ENCODE measurements at regions not wholly inside any gene's neighbourhood (a gene's known extent, or its start where the extent isn't known, plus 50 kb on each side); places are given as distances from the start of the nearest gene placed in this dataset.
"Not testable (repeated sequence)": the region's sequence is repeated elsewhere in the genome, so short reads cannot be mapped to it uniquely, and the experiment has no call there.

DNA sequence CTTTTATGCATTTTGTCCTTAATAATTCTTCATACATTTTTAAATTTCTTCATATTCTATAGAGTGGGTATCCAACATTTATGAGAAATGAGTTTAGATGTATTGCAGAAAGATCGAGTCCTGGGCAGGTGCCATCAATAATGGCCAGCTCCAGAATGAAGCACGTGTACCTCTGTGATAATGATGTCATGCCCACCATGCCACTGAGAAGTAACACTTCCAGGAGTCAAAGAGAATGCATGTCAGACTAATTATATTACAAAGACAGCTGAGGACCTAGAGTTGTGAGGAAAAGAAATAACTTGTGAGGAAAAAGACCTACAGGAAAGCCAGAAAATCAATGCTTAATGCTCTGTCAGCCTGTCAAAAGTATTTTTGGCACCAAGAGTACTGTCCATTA, 157.4 kb upstream of the P2RY1 start:
- no peak overlapping the region for H3K27ac ChIP-seq (ENCODE audit: low read depth, low read length)
- H3K4me2 ChIP-seq (ENCODE audit: low read length), result no peak overlapping the region
- no peak overlapping the region for H3K4me3 ChIP-seq (ENCODE audit: low read length)
- no peaks in the 10 kb centered on the region for H3K27me3 ChIP-seq (ENCODE audit: insufficient read depth, low read length, poor library complexity)
- H4K5ac ChIP-seq (ENCODE audit: low read length), result no peak overlapping the region
- no peak overlapping the region for H3K18ac ChIP-seq (ENCODE audit: low read length)
- no peak overlapping the region for H2AK5ac ChIP-seq (ENCODE audit: low read length)
- no peak for DNase-seq
- no peak overlapping the region for H2BK120ac ChIP-seq (ENCODE audit: low read depth, low read length)
- no peak overlapping the region for H4K8ac ChIP-seq (ENCODE audit: low read depth, low read length)
- no peak overlapping the region for H3K23ac ChIP-seq (ENCODE audit: low read length)
- no peaks in the 10 kb centered on the region for H3K4me1 ChIP-seq (ENCODE audit: control insufficient read depth, low read depth, low read length)
- H3K79me2 ChIP-seq (ENCODE audit: control insufficient read depth, insufficient read depth, low read length), result no peaks in the 10 kb centered on the region
- no peak overlapping the region for H2BK15ac ChIP-seq (replicated peaks; ENCODE audit: low read depth)
- no peak overlapping the region for H3K9ac ChIP-seq (ENCODE audit: low read length)
- H3K36me3 ChIP-seq (ENCODE audit: control insufficient read depth, insufficient read depth, low read length), result no peaks in the 10 kb centered on the region
- WGBS (ENCODE audit: extremely low coverage, insufficient coverage, low lambda C conversion rate), result no CpG with 5 or more reads among the region's 2 CpGs
- H3K79me1 ChIP-seq (ENCODE audit: low read length), result no peaks in the 10 kb centered on the region
- H3K4ac ChIP-seq (ENCODE audit: low read depth, low read length), result no peak overlapping the region
- H2BK5ac ChIP-seq (ENCODE audit: low read length), result no peak overlapping the region
- no peak overlapping the region for H3K56ac ChIP-seq (ENCODE audit: low read length)

DNA sequence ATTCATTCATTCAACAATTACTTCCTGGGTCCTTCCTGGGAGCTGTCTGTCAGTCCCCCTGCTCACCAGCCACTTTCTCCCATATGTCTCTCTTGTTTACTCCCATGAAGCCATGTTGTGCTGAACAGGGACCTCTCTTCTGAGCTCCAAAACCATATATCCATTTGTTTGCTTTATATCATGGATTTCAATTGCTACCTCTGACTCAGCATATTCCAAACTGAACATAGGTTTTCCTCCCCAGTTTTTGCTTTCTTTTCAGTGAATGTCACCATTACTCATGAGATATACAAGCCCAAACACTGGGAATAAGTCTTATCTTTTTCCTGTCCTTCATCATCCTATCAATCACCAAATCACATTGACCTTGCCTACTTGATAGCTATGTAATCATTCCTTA, 152.5 kb upstream of the P2RY1 start:
- Histone ChIP-seq H3K4me2 (ENCODE audit: low read length) (no peak overlapping the region), H3K79me1 (ENCODE audit: low read length) (no peaks in the 10 kb centered on the region)
- DNase-seq, result no peak

DNA sequence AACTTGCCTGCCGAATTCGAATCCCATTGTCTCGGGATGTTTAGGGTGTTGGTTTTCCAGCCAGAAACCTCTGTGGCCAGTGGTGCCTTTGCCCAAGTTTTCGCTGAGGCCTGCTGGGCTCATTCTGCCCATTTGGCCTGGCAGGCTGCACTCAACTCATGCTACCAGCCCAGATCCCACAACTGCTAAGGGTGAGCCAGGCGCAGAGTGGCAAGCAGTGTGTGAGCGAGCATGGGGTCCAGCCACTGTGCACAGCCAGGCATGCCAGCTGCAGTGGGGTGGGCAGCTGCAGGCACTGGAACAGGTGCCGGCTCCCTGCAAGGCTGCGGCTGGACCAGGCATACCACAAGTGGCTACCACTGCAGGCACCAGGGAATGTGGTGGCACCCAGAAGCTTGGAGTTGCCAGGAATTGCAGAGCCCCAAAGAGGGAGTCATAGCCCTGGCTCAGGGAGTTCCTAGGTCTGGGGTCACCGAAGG, 151.4 kb upstream of the P2RY1 start:
- H3K79me2 ChIP-seq (ENCODE audit: control insufficient read depth, insufficient read depth, low read length), result no peaks in the 10 kb centered on the region
- no CpG with 5 or more reads among the region's 9 CpGs for WGBS (ENCODE audit: extremely low coverage, insufficient coverage, low lambda C conversion rate)
- no peak overlapping the region for H3K4me3 ChIP-seq (ENCODE audit: low read length)

More for the DNA sequence above, 152.5 kb upstream of the P2RY1 start:
- Histone ChIP-seq H3K9ac (ENCODE audit: low read length) (no peak overlapping the region), H3K36me3 (ENCODE audit: control insufficient read depth, insufficient read depth, low read length) (no peaks in the 10 kb centered on the region), H3K18ac (ENCODE audit: low read length) (no peak overlapping the region), H2AK5ac (ENCODE audit: low read length) (no peak overlapping the region), H3K23ac (ENCODE audit: low read length) (no peak overlapping the region), H2BK5ac (ENCODE audit: low read length) (no peak overlapping the region), H4K5ac (ENCODE audit: low read length) (no peak overlapping the region), H3K4me1 (ENCODE audit: control insufficient read depth, low read depth, low read length) (no peaks in the 10 kb centered on the region), H3K56ac (ENCODE audit: low read length) (no peak overlapping the region), H3K4me3 (ENCODE audit: low read length) (no peak overlapping the region), H3K27ac (ENCODE audit: low read depth, low read length) (no peak overlapping the region), H3K27me3 (ENCODE audit: insufficient read depth, low read length, poor library complexity) (no peaks in the 10 kb centered on the region), H2BK15ac (replicated peaks; ENCODE audit: low read depth) (no peak overlapping the region), H3K79me2 (ENCODE audit: control insufficient read depth, insufficient read depth, low read length) (no peaks in the 10 kb centered on the region), H2BK120ac (ENCODE audit: low read depth, low read length) (no peak overlapping the region), H3K4ac (ENCODE audit: low read depth, low read length) (no peak overlapping the region), H4K8ac (ENCODE audit: low read depth, low read length) (no peak overlapping the region)

DNA sequence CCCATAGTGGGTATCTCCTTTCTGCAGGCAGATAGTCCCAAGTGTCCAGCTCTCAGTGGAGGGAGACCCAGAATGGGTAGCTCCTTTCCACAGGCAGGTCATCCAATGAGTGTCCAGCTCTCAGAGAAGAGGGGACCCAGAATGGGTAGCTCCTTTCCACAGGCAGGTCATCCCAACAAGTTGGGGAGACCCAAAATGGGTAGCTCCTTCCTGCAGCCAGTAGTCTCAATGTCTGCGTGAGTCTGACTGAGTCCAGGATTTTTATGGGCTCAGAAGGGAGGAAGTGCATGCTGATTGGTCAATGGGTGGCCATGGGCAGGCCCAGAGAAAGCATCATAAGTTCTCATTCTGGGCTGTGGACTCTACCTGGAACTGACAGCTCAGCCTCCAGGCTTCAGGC, 150.7 kb upstream of the P2RY1 start:
- no peaks in the 10 kb centered on the region for H3K79me2 ChIP-seq (ENCODE audit: control insufficient read depth, insufficient read depth, low read length)
- H3K18ac ChIP-seq (ENCODE audit: low read length), result no peak overlapping the region
- no CpG with 5 or more reads among the region's 1 CpG for WGBS (ENCODE audit: extremely low coverage, insufficient coverage, low lambda C conversion rate)
- H2BK120ac ChIP-seq (ENCODE audit: low read depth, low read length), result no peak overlapping the region
- H2BK15ac ChIP-seq (replicated peaks; ENCODE audit: low read depth), result no peak overlapping the region
- H3K4me1 ChIP-seq (ENCODE audit: control insufficient read depth, low read depth, low read length), result no peaks in the 10 kb centered on the region
- no peak overlapping the region for H4K5ac ChIP-seq (ENCODE audit: low read length)
- no peak overlapping the region for H3K9ac ChIP-seq (ENCODE audit: low read length)
- H2BK5ac ChIP-seq (ENCODE audit: low read length), result no peak overlapping the region
- H3K56ac ChIP-seq (ENCODE audit: low read length), result no peak overlapping the region
- H2AK5ac ChIP-seq (ENCODE audit: low read length), result no peak overlapping the region
- H3K27ac ChIP-seq (ENCODE audit: low read depth, low read length), result no peak overlapping the region
- H3K23ac ChIP-seq (ENCODE audit: low read length), result no peak overlapping the region
- H3K4ac ChIP-seq (ENCODE audit: low read depth, low read length), result no peak overlapping the region
- no peaks in the 10 kb centered on the region for H3K79me1 ChIP-seq (ENCODE audit: low read length)
- H3K4me2 ChIP-seq (ENCODE audit: low read length), result no peak overlapping the region
- H3K36me3 ChIP-seq (ENCODE audit: control insufficient read depth, insufficient read depth, low read length), result no peaks in the 10 kb centered on the region
- peak; percentile 18 for DNase-seq
- H4K8ac ChIP-seq (ENCODE audit: low read depth, low read length), result no peak overlapping the region
- H3K4me3 ChIP-seq (ENCODE audit: low read length), result no peak overlapping the region
- no peaks in the 10 kb centered on the region for H3K27me3 ChIP-seq (ENCODE audit: insufficient read depth, low read length, poor library complexity)

More for the DNA sequence above, 151.4 kb upstream of the P2RY1 start:
- H3K4me1 ChIP-seq (ENCODE audit: control insufficient read depth, low read depth, low read length), result no peaks in the 10 kb centered on the region
- H3K36me3 ChIP-seq (ENCODE audit: control insufficient read depth, insufficient read depth, low read length), result no peaks in the 10 kb centered on the region
- H3K4me2 ChIP-seq (ENCODE audit: low read length), result no peak overlapping the region
- H2BK5ac ChIP-seq (ENCODE audit: low read length), result no peak overlapping the region
- H3K27ac ChIP-seq (ENCODE audit: low read depth, low read length), result no peak overlapping the region
- no peak overlapping the region for H2AK5ac ChIP-seq (ENCODE audit: low read length)
- H3K18ac ChIP-seq (ENCODE audit: low read length), result no peak overlapping the region
- H2BK120ac ChIP-seq (ENCODE audit: low read depth, low read length), result no peak overlapping the region
- H3K23ac ChIP-seq (ENCODE audit: low read length), result no peak overlapping the region
- DNase-seq, result no peak
- no peak overlapping the region for H4K8ac ChIP-seq (ENCODE audit: low read depth, low read length)
- H2BK15ac ChIP-seq (replicated peaks; ENCODE audit: low read depth), result no peak overlapping the region
- H3K56ac ChIP-seq (ENCODE audit: low read length), result no peak overlapping the region
- H3K9ac ChIP-seq (ENCODE audit: low read length), result no peak overlapping the region
- H3K27me3 ChIP-seq (ENCODE audit: insufficient read depth, low read length, poor library complexity), result no peaks in the 10 kb centered on the region
- no peak overlapping the region for H4K5ac ChIP-seq (ENCODE audit: low read length)
- H3K4ac ChIP-seq (ENCODE audit: low read depth, low read length), result no peak overlapping the region
- H3K79me1 ChIP-seq (ENCODE audit: low read length), result no peaks in the 10 kb centered on the region

DNA sequence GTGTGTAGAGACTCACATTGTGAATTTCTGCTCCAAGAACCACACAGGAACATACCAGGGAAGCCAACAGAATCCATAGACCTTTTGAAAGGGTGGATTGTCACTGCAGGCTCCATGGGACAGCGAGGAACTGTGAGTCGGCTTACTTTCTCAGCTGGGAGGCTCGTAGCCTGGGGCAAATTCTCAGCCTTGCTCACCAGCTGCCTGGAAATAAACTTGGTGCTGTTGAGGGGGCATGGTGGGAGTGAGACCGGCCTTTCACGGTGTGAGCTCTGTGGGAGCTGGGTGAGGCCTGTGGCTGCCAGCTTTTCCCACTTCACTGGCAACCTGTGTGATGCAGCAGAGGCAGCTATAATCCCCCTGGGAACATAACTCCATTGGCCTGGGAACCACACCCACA, 146.6 kb upstream of the P2RY1 start:
- no peak overlapping the region for H2BK15ac ChIP-seq (replicated peaks; ENCODE audit: low read depth)
- no peak overlapping the region for H2AK5ac ChIP-seq (ENCODE audit: low read length)
- H3K4me3 ChIP-seq (ENCODE audit: low read length), result no peak overlapping the region
- H3K18ac ChIP-seq (ENCODE audit: low read length), result no peak overlapping the region
- H3K56ac ChIP-seq (ENCODE audit: low read length), result no peak overlapping the region
- no peak overlapping the region for H2BK5ac ChIP-seq (ENCODE audit: low read length)
- no peaks in the 10 kb centered on the region for H3K4me1 ChIP-seq (ENCODE audit: control insufficient read depth, low read depth, low read length)
- H3K27ac ChIP-seq (ENCODE audit: low read depth, low read length), result no peak overlapping the region
- H3K4ac ChIP-seq (ENCODE audit: low read depth, low read length), result no peak overlapping the region
- no peaks in the 10 kb centered on the region for H3K79me2 ChIP-seq (ENCODE audit: control insufficient read depth, insufficient read depth, low read length)
- H3K23ac ChIP-seq (ENCODE audit: low read length), result no peak overlapping the region
- WGBS (ENCODE audit: extremely low coverage, insufficient coverage, low lambda C conversion rate), result no CpG with 5 or more reads among the region's 5 CpGs
- no peak overlapping the region for H3K9ac ChIP-seq (ENCODE audit: low read length)
- no peak overlapping the region for H4K8ac ChIP-seq (ENCODE audit: low read depth, low read length)
- peak; percentile 86 for DNase-seq
- H3K4me2 ChIP-seq (ENCODE audit: low read length), result no peak overlapping the region
- no peaks in the 10 kb centered on the region for H3K27me3 ChIP-seq (ENCODE audit: insufficient read depth, low read length, poor library complexity)
- no peak overlapping the region for H2BK120ac ChIP-seq (ENCODE audit: low read depth, low read length)
- H3K36me3 ChIP-seq (ENCODE audit: control insufficient read depth, insufficient read depth, low read length), result no peaks in the 10 kb centered on the region
- H3K79me1 ChIP-seq (ENCODE audit: low read length), result no peaks in the 10 kb centered on the region
- H4K5ac ChIP-seq (ENCODE audit: low read length), result no peak overlapping the region

DNA sequence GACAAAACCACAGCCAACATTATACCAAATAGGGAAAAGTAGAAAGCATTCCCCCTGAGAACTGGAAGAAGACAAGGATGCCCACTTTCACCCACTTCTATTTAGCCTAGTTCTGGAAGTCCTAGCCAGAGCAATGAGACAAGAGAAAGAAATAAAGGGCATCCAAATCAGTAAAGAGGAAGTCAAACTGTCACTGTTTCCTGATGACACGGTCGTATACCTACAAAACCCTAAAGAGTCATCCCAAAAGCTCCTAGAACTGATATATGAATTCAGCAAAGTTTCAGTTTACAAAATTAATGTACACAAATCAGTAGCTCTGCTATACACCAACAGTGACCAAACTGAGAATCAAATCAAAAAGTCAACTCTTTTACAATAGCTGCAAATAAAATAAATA, 142.6 kb upstream of the P2RY1 start:
- not testable (repeated sequence) for H3K56ac ChIP-seq (ENCODE audit: low read length); H3K79me2 ChIP-seq (ENCODE audit: control insufficient read depth, insufficient read depth, low read length); H3K4me1 ChIP-seq (ENCODE audit: control insufficient read depth, low read depth, low read length); H3K36me3 ChIP-seq (ENCODE audit: control insufficient read depth, insufficient read depth, low read length); H4K8ac ChIP-seq (ENCODE audit: low read depth, low read length); H4K5ac ChIP-seq (ENCODE audit: low read length); H3K4ac ChIP-seq (ENCODE audit: low read depth, low read length); H3K79me1 ChIP-seq (ENCODE audit: low read length); DNase-seq; H3K9ac ChIP-seq (ENCODE audit: low read length); H2BK5ac ChIP-seq (ENCODE audit: low read length); H3K27me3 ChIP-seq (ENCODE audit: insufficient read depth, low read length, poor library complexity); H2AK5ac ChIP-seq (ENCODE audit: low read length); H3K4me2 ChIP-seq (ENCODE audit: low read length); H3K18ac ChIP-seq (ENCODE audit: low read length); H2BK15ac ChIP-seq (replicated peaks; ENCODE audit: low read depth); H3K27ac ChIP-seq (ENCODE audit: low read depth, low read length); H3K4me3 ChIP-seq (ENCODE audit: low read length); H2BK120ac ChIP-seq (ENCODE audit: low read depth, low read length); H3K23ac ChIP-seq (ENCODE audit: low read length)
- WGBS (ENCODE audit: extremely low coverage, insufficient coverage, low lambda C conversion rate), result no CpG with 5 or more reads among the region's 2 CpGs

All from mesendoderm (in vitro differentiated cells).